CD4-positive, alpha-beta memory T cell (primary cell): ENCODE measurements at regions not wholly inside any gene's neighbourhood (a gene's known extent, or its start where the extent isn't known, plus 50 kb on each side); places are given as distances from the start of the nearest gene placed in this dataset.

Experiments
- CTCF ChIA-PET: fragments of 350-600 bp; sonication (Branson Sonifier 250); formaldehyde crosslinking; loops from one replicate; lab custom pipeline; 2021; ENCODE audit warnings: inconsistent platforms; ENCODE audit not compliant: partially characterized antibody; lab: Charles Lee
- POLR2A ChIA-PET: fragments of 350-600 bp; sonication (Branson Sonifier 250); formaldehyde crosslinking; loops from one replicate; lab custom pipeline; 2021; ENCODE audit not compliant: partially characterized antibody; lab: Charles Lee
- DNase-seq, 5 donors: peaks; one replicate each; pipeline versions ENCODE4 v3.0.0 to v3.0.0-alpha.2; 2020 to 2022; ENCODE audit warnings: mixed read lengths in 1 of 5
- H3K27ac ChIP-seq: one replicate; pipeline ENCODE4 v1.7.0; 2013; ENCODE audit warnings: low read depth, low read length
- H3K27me3 ChIP-seq: 2 replicates; pipeline ENCODE4 v1.7.0; 2013; ENCODE audit warnings: mild to moderate bottlenecking, low read length, moderate library complexity; ENCODE audit not compliant: insufficient read depth
- H3K36me3 ChIP-seq: 2 replicates; pipeline ENCODE4 v1.7.0; 2013; ENCODE audit warnings: mild to moderate bottlenecking, low read length, moderate library complexity; ENCODE audit not compliant: insufficient read depth
- H3K4me1 ChIP-seq: 2 replicates; pipeline ENCODE4 v1.7.0; 2013; ENCODE audit warnings: mild to moderate bottlenecking, low read length, moderate library complexity; ENCODE audit not compliant: insufficient read depth
- H3K4me3 ChIP-seq, 2 donors: one replicate each; pipeline ENCODE4 v1.7.0; 2013; ENCODE audit warnings: low read length in 2 of 2, mild to moderate bottlenecking in 1 of 2
- H3K9me3 ChIP-seq, 2 donors: one replicate each; pipeline ENCODE4 v1.7.0; 2013; ENCODE audit warnings: low read length in 2 of 2, control low read depth in 1 of 2; ENCODE audit not compliant: control insufficient read depth in 1 of 2
- H3K27ac Mint-ChIP-seq, 7 donors: one replicate each; pipeline ENCODE4 v1.8.0; 2020 to 2021; ENCODE audit warnings: mixed read lengths in 7 of 7, mild to moderate bottlenecking in 6 of 7, inconsistent platforms in 3 of 7, moderate library complexity in 3 of 7
- H3K27me3 Mint-ChIP-seq, 2 donors: one replicate each; pipeline ENCODE4 v1.8.0; 2020 to 2021; ENCODE audit warnings: mixed read lengths in 2 of 2
- H3K36me3 Mint-ChIP-seq, 2 donors: one replicate each; pipeline ENCODE4 v1.8.0; 2020 to 2021; ENCODE audit warnings: mixed read lengths in 2 of 2, inconsistent platforms in 1 of 2, mild to moderate bottlenecking in 1 of 2
- H3K4me1 Mint-ChIP-seq, 4 donors: one replicate each; pipeline ENCODE4 v1.8.0; 2020 to 2021; ENCODE audit warnings: mixed read lengths in 4 of 4, mild to moderate bottlenecking in 1 of 4
- H3K4me3 Mint-ChIP-seq, 8 donors: one replicate each; pipeline ENCODE4 v1.8.0; 2020 to 2021; ENCODE audit warnings: mixed read lengths in 8 of 8, mild to moderate bottlenecking in 7 of 8, moderate library complexity in 6 of 8, inconsistent platforms in 3 of 8
- H3K9me3 Mint-ChIP-seq, 8 donors: one replicate each; pipeline ENCODE4 v1.8.0; 2020 to 2021; ENCODE audit warnings: mixed read lengths in 8 of 8, mild to moderate bottlenecking in 5 of 8, inconsistent platforms in 3 of 8, moderate library complexity in 1 of 8
- intact Hi-C: fragments of 100-400 bp; cut with micrococcal nuclease; formaldehyde crosslinking; loops from one replicate; pipeline ENCODE4 v1.15.1; 2023

- DNase-seq, result no peak
- Histone ChIP-seq H3K4me3 (no peak overlapping the region), H3K27ac (no peak overlapping the region), H3K36me3 (no peaks in the 10 kb centered on the region), H3K9me3 (no peaks in the 10 kb centered on the region), H3K27me3 (no peaks in the 10 kb centered on the region), H3K4me1 (no peaks in the 10 kb centered on the region)
- no peaks in the 10 kb centered on the region for H3K36me3 Mint-ChIP-seq
- H3K9me3 Mint-ChIP-seq, result peaks cover 0 to 3% (median 0%) of the 10 kb centered on the region in 8 donors
- ChIA-PET POLR2A (no interaction called here), CTCF (no interaction called here)
- H3K4me3 Mint-ChIP-seq, result no peak overlapping the region
- H3K4me1 Mint-ChIP-seq, result no peaks in the 10 kb centered on the region
- H3K27ac Mint-ChIP-seq, result no peak overlapping the region
- intact Hi-C loops, result no loop called here
- no peaks in the 10 kb centered on the region for H3K27me3 Mint-ChIP-seq
Observed at GRCh38 chrX:131356725-131357124, 67.6 kb upstream of the IGSF1 start.

GRCh38 chrX:131359611-131360010, 70.5 kb upstream of the IGSF1 start:
- POLR2A ChIA-PET, result no interaction called here
- peaks cover 0 to 3% (median 0%) of the 10 kb centered on the region in 8 donors for H3K9me3 Mint-ChIP-seq

DNA sequence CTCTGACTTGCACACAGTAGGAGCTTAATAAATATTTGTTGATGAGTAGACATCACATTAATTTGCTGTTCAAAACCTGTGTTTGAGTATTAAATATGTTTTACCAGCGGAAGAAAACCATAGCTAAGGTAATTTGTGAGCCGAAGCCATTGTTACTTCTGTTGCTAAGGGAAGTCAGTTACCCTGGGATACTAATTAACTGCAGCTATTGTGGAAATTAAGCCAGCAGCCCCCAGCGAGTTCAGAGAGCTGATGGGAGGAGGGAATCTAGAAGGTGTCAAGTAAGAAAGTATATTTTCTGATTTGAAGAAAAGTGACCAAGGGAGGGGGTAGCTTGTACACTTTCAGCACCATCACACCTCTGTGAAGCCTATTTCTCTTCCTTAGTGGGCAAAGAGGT, 76.7 kb upstream of the IGSF1 start:
- intact Hi-C loops, result no loop called here
- POLR2A ChIA-PET, result no interaction called here
- CTCF ChIA-PET, result no interaction called here

More at GRCh38 chrX:131359611-131360010, 70.5 kb upstream of the IGSF1 start:
- Mint-ChIP-seq H3K27me3 (no peaks in the 10 kb centered on the region), H3K27ac (no peak overlapping the region), H3K36me3 (no peaks in the 10 kb centered on the region), H3K4me3 (no peak overlapping the region), H3K4me1 (no peaks in the 10 kb centered on the region)
- Histone ChIP-seq H3K27me3 (no peaks in the 10 kb centered on the region), H3K27ac (no peak overlapping the region), H3K4me1 (no peaks in the 10 kb centered on the region), H3K4me3 (no peak overlapping the region), H3K9me3 (no peaks in the 10 kb centered on the region), H3K36me3 (no peaks in the 10 kb centered on the region)
- no peak for DNase-seq
- intact Hi-C loops, result no loop called here
- CTCF ChIA-PET, result no interaction called here

DNA sequence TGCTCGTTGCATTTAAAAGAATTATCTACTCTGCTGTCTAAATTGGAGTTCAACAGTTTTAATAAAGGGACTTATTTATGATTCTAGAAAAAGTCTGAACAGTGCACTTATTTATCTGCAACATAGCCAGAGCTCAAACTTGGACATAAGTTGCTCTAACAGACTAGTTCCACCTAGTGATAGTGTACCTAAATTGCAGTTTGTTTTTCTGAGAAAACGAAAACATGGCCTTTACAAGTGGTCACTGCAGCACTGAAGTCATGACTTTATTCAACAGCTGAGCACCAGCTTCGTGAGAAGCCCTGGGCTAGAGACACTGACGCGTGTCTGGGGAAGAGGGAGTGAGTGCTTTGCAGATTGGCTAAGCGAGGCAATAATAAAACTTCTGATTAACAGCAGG, 77.3 kb upstream of the IGSF1 start:
- H3K9me3 Mint-ChIP-seq, result no peaks in the 10 kb centered on the region

More for the DNA sequence above, 76.7 kb upstream of the IGSF1 start:
- Mint-ChIP-seq H3K4me3 (no peak overlapping the region), H3K36me3 (no peaks in the 10 kb centered on the region), H3K27me3 (no peaks in the 10 kb centered on the region), H3K27ac (no peak overlapping the region), H3K9me3 (no peaks in the 10 kb centered on the region), H3K4me1 (no peaks in the 10 kb centered on the region)
- Histone ChIP-seq H3K36me3 (no peaks in the 10 kb centered on the region), H3K27ac (no peak overlapping the region), H3K9me3 (no peaks in the 10 kb centered on the region), H3K4me1 (no peaks in the 10 kb centered on the region), H3K27me3 (no peaks in the 10 kb centered on the region), H3K4me3 (no peak overlapping the region)
- no peak for DNase-seq

DNA sequence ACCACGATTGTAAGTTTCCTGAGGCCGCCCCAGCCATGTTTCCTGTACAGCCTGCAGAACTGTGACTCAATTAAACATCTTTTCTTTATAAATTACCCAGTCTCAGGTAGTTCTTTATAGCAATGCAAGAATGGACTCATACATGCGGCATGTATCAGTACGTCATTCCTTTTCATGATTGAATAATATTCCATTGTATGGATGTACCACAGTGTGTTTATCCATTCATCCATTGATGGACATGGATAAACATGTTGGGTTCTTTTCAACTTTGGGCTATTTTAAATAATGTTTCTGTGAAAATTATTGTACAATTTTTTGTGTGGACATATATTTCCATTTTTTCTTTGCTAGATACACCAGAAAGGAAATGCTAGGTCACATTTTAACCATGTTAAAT, 99.2 kb upstream of the IGSF1 start:
- Histone ChIP-seq H3K4me1 (no peaks in the 10 kb centered on the region), H3K27ac (no peak overlapping the region), H3K9me3 (no peaks in the 10 kb centered on the region), H3K36me3 (no peaks in the 10 kb centered on the region), H3K4me3 (no peak overlapping the region), H3K27me3 (no peaks in the 10 kb centered on the region)
- intact Hi-C loops, result no loop called here
- Mint-ChIP-seq H3K9me3 (peaks cover 0 to 12% (median 7%) of the 10 kb centered on the region in 8 donors), H3K4me3 (no peak overlapping the region), H3K36me3 (no peaks in the 10 kb centered on the region), H3K27me3 (no peaks in the 10 kb centered on the region), H3K27ac (no peak overlapping the region), H3K4me1 (no peaks in the 10 kb centered on the region)
- ChIA-PET CTCF (no interaction called here), POLR2A (no interaction called here)
- DNase-seq, result no peak

More for the DNA sequence above, 77.3 kb upstream of the IGSF1 start:
- H3K4me3 Mint-ChIP-seq, result no peak overlapping the region
- Histone ChIP-seq H3K4me1 (no peaks in the 10 kb centered on the region), H3K36me3 (no peaks in the 10 kb centered on the region), H3K27ac (no peak overlapping the region), H3K27me3 (no peaks in the 10 kb centered on the region), H3K4me3 (no peak overlapping the region), H3K9me3 (no peaks in the 10 kb centered on the region)
- H3K27me3 Mint-ChIP-seq, result no peaks in the 10 kb centered on the region
- CTCF ChIA-PET, result no interaction called here
- H3K4me1 Mint-ChIP-seq, result no peaks in the 10 kb centered on the region
- DNase-seq, result no peak
- intact Hi-C loops, result no loop called here
- no peak overlapping the region for H3K27ac Mint-ChIP-seq
- POLR2A ChIA-PET, result no interaction called here
- H3K36me3 Mint-ChIP-seq, result no peaks in the 10 kb centered on the region

DNA sequence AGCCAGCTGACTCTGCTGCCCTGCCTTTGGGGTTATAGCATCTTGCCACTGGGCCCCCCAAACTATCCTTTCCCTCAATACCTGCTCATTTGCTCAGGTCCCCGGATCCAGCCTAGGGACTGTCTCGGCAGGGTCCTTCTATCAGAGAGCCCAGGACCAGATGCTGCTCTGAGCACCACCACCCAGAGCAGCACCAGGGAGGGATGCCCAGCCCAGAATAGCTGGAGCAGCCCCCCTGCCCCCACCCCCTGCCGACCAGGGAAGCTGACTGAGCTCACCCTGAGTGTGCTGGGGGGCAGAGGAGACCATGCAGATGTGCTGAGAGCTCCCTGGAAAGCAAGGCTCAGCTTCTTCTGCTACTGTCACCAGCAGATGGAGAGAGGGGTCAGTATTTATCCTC, 103.6 kb upstream of the IGSF1 start:
- no peaks in the 10 kb centered on the region for H3K4me1 Mint-ChIP-seq
- H3K4me3 Mint-ChIP-seq, result no peak overlapping the region
- intact Hi-C loops, result no loop called here
- H3K4me1 ChIP-seq, result no peaks in the 10 kb centered on the region
- H3K27ac ChIP-seq, result no peak overlapping the region
- no peak overlapping the region for H3K27ac Mint-ChIP-seq
- H3K36me3 ChIP-seq, result no peaks in the 10 kb centered on the region
- peaks cover 0 to 11% (median 7%) of the 10 kb centered on the region in 8 donors for H3K9me3 Mint-ChIP-seq
- no peak overlapping the region for H3K4me3 ChIP-seq
- DNase-seq, result no peak
- no peaks in the 10 kb centered on the region for H3K27me3 Mint-ChIP-seq
- ChIA-PET POLR2A (no interaction called here), CTCF (no interaction called here)
- no peaks in the 10 kb centered on the region for H3K36me3 Mint-ChIP-seq
- no peaks in the 10 kb centered on the region for H3K9me3 ChIP-seq
- no peaks in the 10 kb centered on the region for H3K27me3 ChIP-seq

- Histone ChIP-seq H3K4me3 (no peak overlapping the region), H3K27me3 (no peaks in the 10 kb centered on the region), H3K9me3 (no peaks in the 10 kb centered on the region), H3K36me3 (no peaks in the 10 kb centered on the region), H3K4me1 (no peaks in the 10 kb centered on the region), H3K27ac (no peak overlapping the region)
- intact Hi-C loops, result no loop called here
- Mint-ChIP-seq H3K27ac (no peak overlapping the region), H3K9me3 (peaks cover 0 to 6% (median 1%) of the 10 kb centered on the region in 8 donors), H3K4me1 (no peaks in the 10 kb centered on the region), H3K36me3 (no peaks in the 10 kb centered on the region), H3K4me3 (no peak overlapping the region), H3K27me3 (no peaks in the 10 kb centered on the region)
- ChIA-PET POLR2A (no interaction called here), CTCF (no interaction called here)
- DNase-seq, result no peak
Observed at GRCh38 chrX:131393426-131393825, 104.3 kb upstream of the IGSF1 start.

- no peaks in the 10 kb centered on the region for H3K27me3 ChIP-seq
- Mint-ChIP-seq H3K4me1 (no peaks in the 10 kb centered on the region), H3K9me3 (peaks cover 0 to 5% (median 0%) of the 10 kb centered on the region in 8 donors), H3K27ac (no peak overlapping the region), H3K27me3 (no peaks in the 10 kb centered on the region), H3K4me3 (no peak overlapping the region), H3K36me3 (no peaks in the 10 kb centered on the region)
- ChIA-PET CTCF (no interaction called here), POLR2A (no interaction called here)
- no peak overlapping the region for H3K27ac ChIP-seq
- H3K4me1 ChIP-seq, result no peaks in the 10 kb centered on the region
- no peak overlapping the region for H3K4me3 ChIP-seq
- no peak for DNase-seq
- intact Hi-C loops, result no loop called here
- no peaks in the 10 kb centered on the region for H3K9me3 ChIP-seq
- no peaks in the 10 kb centered on the region for H3K36me3 ChIP-seq
Observed at GRCh38 chrX:131394384-131394783, 105.3 kb upstream of the IGSF1 start.
